RWPE1 (cell line): ENCODE measurements at regions not wholly inside any gene's neighbourhood (a gene's known extent, or its start where the extent isn't known, plus 50 kb on each side); places are given as distances from the start of the nearest gene placed in this dataset.

Source experiments
- CTCF ChIA-PET: fragments of 350-600 bp; sonication (Branson Sonifier 250); formaldehyde crosslinking; extraction: SDS; loops from one replicate; lab custom pipeline; 2021; lab: Yijun Ruan, JAX
- POLR2A ChIA-PET: fragments of 400-600 bp; formaldehyde crosslinking; extraction: SDS; loops from one replicate; lab custom pipeline; 2020; ENCODE audit warnings: antibody characterized with exemption; ENCODE audit not compliant: low non-redundant PET; lab: Yijun Ruan, JAX
- DNase-seq: peaks from one replicate; pipeline ENCODE4 v3.0.0; 2012; ENCODE audit warnings: low spot score
- H3K27ac ChIP-seq: fragments of 450-650 bp; 2 replicates; pipeline ENCODE4 v1.5.1; 2017
- TF ChIP-seq, protein P1 (sequence below): fragments of 450-650 bp; conservative IDR thresholded peaks from 2 replicates; pipeline ENCODE4 v1.5.1; 2017; ENCODE audit warnings: low read depth, mild to moderate bottlenecking

DNA sequence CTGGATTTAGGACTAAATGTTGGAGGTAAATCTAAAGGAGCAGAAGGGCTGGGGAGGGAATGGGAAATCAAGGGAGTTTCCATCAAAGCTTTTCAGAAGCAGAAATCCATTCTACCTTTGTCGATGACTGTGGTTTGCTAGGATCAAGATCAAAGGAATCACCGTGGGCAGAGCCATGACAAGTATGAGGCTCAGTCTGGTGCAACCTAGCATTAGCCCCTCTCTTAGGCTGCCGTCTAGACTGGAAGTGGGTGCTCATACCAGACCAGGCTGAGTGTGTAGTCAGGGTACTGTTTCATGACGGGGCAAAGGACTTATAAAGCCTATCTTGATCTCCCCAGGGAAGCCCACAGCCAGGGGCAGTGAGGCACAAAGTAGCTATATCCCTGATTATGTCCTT, 120.5 kb downstream of the BMP2 start:
- TF ChIP-seq, protein P1, sequence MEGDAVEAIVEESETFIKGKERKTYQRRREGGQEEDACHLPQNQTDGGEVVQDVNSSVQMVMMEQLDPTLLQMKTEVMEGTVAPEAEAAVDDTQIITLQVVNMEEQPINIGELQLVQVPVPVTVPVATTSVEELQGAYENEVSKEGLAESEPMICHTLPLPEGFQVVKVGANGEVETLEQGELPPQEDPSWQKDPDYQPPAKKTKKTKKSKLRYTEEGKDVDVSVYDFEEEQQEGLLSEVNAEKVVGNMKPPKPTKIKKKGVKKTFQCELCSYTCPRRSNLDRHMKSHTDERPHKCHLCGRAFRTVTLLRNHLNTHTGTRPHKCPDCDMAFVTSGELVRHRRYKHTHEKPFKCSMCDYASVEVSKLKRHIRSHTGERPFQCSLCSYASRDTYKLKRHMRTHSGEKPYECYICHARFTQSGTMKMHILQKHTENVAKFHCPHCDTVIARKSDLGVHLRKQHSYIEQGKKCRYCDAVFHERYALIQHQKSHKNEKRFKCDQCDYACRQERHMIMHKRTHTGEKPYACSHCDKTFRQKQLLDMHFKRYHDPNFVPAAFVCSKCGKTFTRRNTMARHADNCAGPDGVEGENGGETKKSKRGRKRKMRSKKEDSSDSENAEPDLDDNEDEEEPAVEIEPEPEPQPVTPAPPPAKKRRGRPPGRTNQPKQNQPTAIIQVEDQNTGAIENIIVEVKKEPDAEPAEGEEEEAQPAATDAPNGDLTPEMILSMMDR = no peak
- no peak for DNase-seq
- POLR2A ChIA-PET = no interaction called here
- H3K27ac ChIP-seq = no peak overlapping the region
- CTCF ChIA-PET = no interaction called here

DNA sequence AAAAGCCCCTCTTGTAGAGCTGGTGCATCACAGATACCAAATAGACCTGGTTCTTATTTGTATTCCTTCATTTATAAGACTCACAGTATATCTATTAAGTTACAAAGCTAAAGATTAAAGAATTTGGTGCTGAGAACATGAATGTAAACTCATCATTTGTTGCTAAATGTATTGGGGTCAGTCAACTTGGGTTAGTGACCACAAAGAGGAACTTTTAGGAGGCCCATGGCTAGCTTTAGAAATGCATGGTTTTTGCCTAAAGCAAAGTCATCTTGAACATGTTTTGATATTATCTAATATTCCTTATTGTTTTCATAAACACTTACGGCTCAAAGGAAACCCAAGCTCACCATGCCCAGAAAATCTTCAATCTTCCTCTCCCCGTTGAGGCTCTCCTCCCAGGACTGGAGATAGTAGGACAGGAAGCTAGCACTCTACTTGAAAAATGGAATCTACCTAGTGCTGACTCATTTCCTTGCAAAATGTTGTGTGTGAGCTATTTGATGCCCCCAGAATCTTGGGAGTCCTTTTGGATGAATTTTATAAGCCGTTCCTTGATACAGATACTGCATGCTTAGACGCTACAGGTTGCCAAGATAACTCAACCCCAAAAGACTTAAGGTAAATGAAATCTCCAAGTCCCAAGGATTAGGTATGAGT, 121.4 kb downstream of the BMP2 start:
- H3K27ac ChIP-seq = no peak overlapping the region
- DNase-seq = no peak
- TF ChIP-seq, protein P1 = no peak
- CTCF ChIA-PET = interaction anchor here (0.5 to 0.7 kb wide), 2 partner anchors 37 to 411 kb away, joined by 3 read pairs; no protein-coding TSS in a partner anchor
- POLR2A ChIA-PET = no interaction called here

DNA sequence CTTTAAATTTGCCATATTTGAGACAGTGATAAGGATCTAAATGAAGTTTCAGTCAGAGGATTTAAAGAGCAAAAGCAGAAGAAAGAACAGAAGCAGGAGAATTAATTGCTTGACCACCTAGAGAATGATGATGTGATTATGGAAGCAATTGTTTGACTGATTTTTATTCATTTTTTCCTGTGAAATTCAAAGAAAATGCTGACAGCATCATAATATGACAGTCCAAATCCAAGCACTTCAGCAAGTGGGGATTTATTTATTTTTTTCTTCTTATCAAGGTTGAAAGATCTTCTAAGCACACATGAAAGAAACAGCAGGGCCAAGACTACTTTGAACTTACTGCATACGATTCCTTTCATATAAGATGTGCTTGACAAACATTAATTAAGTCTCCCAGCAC, 125.2 kb downstream of the BMP2 start:
- POLR2A ChIA-PET = no interaction called here
- H3K27ac ChIP-seq = no peak overlapping the region
- TF ChIP-seq, protein P1 = no peak
- CTCF ChIA-PET = no interaction called here
- no peak for DNase-seq

DNA sequence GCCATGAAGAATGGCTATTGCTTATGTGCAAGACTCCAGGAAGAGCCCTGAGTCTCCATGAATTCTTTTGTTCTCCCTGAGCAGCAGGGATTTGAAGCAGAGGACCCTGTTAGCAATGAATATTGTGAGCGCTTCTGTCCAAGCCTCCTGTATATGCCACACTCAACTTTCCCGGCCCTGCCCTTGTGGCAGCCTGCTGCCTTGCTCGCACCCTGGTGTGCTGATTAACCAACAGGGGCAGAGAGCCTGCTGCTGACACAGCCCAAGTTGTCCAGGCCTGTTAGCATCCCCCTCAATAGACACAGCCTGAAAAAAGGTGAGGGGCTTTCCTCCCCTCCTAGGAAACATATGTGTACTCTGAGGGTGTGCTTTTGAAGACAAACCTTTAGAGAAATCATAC, 131.4 kb downstream of the BMP2 start:
- CTCF ChIA-PET = no interaction called here
- DNase-seq = no peak

GRCh38 chr20:6906871-6907270, 139.4 kb downstream of the BMP2 start:
- ChIA-PET CTCF (interaction anchor here (0.8 kb wide), 1 partner anchor 255 kb away, joined by 4 read pairs; no protein-coding TSS in a partner anchor), POLR2A (no interaction called here)
- no peak for DNase-seq
- TF ChIP-seq, protein P1 = no peak
- no peak overlapping the region for H3K27ac ChIP-seq

More for the DNA sequence above, 131.4 kb downstream of the BMP2 start:
- POLR2A ChIA-PET = no interaction called here
- TF ChIP-seq, protein P1 = no peak
- no peak overlapping the region for H3K27ac ChIP-seq

GRCh38 chr20:6908673-6909072, 141.2 kb downstream of the BMP2 start:
- TF ChIP-seq, protein P1 = no peak
- no peak overlapping the region for H3K27ac ChIP-seq
- ChIA-PET CTCF (no interaction called here), POLR2A (no interaction called here)
- no peak for DNase-seq
